ENCODE measurements at regions not wholly inside any gene's neighbourhood (a gene's known extent, or its start where the extent isn't known, plus 50 kb on each side); places are given as distances from the start of the nearest gene placed in this dataset.

DNA sequence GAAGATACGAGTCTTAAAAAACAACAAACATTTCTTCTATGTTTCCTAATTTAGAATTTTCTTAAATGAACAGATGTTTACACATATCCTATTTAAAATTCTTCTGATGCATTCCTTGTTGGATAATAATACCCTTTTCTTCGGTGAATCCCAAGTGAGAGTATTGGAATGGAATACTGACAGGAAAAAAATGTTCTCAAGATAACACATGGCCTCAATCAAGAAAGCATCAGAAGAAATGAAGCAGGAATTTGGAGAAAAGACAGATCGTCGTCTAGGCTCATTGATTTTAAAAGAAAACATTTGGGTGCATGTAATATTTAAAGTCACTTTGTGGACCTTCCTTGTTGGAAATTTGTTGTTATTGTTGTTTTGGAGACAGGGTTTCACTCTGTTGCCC, 196.9 kb upstream of the ANK2 start:
- DNase-seq = no peak

DNA sequence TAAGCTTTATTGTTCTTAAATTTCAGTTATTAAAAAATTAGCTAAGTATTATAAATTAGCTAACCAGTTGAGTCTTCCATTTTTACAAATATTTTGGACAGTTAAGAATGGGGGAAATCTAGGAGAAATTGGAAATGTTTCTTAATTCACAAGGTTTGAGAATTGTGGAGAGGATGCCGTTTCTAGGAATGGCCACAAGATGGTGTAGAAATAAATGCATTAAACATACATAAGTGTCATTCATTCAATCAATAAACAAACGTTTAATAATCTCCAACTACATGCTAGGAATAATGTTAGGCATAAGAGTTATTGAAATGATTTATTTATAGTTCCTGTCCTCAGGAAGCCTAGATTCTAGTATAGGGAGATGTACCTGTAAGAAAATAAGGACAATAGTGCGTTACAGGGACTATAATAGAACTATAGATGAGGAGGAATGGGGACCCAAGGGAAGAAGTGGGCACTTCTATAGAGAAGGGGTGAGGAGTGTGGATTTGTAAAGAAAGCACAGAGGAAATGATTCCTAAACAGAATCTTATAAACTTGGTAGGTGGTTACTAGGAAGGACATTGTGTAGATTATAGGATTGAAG, 195.7 kb upstream of the ANK2 start:
- no peak for DNase-seq

DNA sequence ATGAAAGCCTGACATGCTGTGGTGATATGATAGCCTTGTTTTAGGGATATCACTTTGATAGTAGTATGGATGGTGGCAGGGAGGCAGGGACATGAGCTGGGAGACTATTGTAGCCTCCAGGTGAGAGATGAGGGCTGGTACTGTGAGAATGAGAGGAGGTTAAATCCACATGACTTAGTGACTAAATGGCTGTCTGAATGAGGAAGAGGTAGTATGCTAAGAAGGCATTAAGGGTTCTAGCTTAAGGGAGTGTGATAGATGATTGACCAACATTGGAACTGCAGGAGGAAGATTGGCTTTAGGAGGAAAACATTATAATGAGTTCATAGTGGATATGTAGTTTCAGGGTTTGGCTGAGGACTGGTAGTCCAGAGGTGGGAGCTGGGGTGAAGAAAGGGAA, 195.0 kb upstream of the ANK2 start:
- no peak for DNase-seq

DNA sequence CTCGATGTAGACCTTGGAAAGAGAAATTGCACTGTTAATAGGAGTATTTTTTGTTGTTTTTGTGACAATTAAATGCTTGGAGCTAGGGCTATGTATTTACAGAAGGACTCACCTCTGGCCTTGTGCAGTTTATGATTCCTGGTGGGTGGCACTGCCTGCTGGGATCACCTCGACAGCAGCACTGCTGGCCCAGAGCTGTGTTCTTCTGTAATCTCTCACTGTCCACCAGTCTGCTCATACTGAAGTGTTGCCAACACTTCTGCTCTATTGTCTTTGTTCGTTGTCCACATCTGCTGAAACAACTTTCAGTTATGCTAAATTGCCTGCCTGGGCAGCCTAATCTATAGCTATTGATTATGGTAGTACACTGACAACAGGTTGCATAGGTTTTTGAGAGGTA, 194.4 kb upstream of the ANK2 start:
- DNase-seq = no peak

DNA sequence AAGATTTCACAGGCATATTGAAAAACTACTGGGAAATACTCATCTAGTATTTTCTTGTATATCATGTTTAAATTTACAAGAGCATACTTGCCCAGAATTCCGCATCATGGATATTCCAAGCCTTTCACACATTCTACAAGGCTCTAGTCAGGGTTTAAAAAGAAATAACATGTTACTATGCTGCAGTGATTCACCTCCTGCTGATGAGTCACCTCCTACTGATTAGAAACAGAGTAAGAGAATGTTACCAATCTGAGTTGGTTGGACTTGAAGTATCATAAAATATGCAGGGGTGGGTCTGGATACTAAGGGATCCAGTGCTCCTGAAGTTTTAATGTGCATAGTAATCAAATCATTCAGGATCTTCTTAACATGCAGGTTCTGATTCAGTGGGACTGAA, 192.0 kb upstream of the ANK2 start:
- no peak for DNase-seq

DNA sequence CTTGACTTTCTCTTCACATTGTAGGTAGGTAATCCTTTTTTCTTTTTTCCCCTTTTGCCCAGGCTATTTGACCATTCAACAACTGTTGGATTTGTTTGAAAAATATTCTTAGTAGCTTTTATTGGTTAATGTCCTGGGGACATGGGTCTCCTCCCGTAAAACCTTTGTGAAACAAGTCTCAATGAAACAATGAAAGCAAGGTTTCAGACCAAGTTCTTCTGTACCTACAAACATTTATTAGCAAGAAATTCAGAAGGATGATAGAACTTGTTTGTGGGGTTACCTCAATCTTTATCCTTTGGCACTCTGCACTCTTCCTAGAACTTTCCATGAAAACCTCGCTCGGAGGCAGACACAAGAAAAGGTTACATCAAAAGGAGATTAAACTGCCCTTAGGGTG, 190.7 kb upstream of the ANK2 start:
- DNase-seq = no peak

DNA sequence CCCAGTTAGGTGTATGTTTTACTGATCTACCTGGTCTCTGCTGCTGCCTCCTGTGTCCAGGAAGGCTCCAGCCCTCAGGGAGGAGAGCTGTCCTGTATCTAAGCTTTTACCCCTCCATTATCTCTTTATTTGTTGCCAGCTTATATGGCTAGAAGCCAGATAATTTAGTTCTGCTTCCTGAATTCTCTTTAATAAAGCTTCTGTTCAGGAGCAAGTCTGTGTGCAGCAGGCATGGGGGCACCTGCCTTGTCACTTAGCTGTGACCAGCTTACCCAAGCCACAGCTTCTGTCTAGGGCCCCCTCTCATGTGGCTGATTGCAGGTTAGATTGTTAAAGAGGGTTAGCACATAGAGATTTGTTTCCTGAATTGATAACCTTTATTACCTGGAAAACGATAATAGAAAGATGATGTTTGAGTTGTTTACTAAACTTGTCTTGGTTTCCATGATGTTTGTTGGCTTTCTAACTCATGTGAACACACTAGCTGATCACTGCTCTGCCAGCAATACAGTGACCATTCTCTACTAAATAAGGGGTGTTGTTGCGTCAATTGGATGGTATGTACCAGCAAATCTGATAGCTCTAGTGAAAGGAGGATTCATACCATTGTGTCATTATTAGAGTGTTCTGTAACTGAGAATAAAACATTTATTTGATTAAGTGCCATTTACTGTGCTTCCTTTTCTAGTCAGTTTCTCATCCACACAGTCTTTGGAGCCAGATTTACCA, 189.8 kb upstream of the ANK2 start:
- DNase-seq = no peak

DNA sequence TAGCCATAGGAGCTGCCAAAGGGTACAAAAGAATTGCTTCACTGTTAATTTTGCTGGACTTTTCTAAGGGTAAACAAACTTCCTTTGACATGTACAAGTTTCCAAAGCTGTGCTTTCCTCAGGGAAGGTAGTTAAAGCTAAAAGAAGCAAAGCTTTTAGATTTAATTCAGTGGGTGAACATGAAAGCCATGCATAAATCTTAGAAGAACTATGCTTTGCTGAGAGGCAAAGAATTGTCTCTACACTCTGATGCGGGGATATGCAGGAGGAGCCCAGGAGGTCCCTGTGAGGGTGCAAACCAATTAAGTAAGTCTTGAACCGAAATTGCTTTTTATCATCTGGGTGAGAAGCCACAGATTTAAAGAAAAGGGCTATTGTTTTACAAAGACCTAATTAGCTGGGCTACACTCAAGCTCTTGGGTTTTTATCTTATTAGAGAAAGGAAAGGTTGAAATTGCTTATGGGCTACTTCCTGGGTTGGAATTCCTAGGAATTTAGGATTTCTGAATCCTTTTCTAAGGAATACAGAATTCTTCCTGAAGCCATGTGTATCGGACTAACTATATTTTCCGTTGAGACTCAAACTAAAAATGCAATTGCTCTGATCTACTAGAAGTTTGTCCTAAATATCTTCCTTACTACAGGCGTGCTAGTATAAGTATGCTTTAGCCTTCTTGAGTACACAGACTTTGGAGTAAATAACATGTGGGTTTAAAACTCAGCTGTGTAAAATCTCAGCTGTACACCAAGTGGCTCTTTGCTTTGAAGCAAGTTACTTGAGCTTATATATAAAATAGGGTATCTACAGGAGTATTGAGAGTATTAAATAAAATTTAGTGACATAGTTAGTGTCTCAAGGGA, 188.4 kb upstream of the ANK2 start:
- no peak for DNase-seq

DNA sequence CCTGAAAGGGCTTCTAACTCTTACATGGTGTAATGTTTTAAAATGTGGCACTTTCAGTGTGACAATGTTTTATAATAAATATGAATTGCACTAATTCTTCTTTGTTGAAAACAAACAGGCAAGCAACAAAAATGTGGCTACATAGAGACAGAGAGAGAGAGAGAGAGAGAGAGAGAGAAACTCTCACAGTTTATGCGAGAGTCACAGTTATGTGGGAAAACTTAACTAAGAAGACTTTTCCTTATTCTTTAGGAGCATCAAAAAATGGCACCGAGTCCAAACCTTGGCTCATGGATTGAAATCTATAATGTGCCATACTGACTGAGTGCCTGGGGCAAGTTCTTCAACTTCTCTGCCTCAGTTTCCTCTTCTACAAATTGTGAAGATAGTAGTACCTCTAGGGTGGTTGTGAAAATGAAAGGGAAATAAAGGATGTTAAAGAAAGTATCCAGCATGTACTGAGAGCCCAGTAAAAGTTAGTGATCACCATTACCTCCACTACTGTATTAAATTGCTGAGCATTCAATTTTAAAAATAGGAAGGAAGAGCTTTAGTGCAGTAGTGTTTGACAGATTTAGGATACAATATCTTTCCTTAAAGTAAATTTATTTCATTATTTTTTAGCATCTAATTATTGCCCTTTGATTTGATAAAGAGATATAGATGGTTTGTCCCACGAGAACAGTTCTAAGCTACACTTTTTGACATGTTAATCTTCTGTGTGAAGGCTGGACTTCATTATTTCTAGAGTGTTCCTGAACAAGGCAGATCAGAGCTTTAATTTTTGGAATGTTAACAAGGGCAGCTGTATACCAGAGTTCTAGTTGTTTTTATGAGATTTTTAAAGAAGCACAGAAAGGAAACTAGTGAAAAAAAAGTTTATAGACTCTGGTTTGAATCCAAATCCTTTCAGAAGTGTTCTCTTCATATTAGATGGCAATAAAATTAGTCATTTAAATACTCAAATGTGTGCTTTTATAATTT, 187.5 kb upstream of the ANK2 start:
- no peak for DNase-seq

DNA sequence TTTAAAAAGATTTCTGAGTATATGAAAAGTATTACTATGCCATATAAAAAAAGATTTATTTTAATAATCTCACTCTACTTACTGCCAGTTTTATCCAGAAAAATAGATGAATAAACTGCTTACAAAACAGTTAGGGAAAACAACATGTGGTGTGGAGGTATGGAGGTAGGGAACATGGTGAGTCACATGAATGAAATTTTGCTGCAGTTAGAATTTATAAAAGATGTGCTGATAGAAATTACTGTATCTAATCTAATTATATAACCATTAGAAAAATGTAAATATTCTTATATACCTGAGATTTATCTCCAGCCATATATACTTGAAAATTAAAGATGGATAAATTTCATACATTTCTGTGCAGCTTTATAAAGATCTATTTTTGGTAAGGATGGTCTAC, 184.0 kb upstream of the ANK2 start:
- no peak for DNase-seq

DNA sequence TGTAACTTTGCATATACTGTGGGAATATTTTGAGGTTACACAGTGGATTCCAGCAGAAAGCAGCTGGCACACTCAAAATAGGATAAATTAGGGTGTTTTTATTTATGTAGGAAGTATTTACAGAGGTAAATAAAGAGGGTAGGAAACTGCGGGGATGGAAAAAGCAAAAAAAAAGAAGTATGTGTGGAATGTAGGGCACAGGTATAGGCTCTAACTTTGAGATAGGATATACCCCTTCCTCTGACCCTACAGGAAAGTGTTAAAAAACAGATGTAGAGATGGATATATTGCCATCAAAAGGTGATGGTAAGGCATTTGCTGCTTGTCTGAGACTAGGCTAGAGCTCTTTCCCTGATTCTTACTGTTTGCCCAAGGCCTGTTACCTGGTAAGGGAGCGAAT, 173.1 kb upstream of the ANK2 start:
- no peak for DNase-seq

DNA sequence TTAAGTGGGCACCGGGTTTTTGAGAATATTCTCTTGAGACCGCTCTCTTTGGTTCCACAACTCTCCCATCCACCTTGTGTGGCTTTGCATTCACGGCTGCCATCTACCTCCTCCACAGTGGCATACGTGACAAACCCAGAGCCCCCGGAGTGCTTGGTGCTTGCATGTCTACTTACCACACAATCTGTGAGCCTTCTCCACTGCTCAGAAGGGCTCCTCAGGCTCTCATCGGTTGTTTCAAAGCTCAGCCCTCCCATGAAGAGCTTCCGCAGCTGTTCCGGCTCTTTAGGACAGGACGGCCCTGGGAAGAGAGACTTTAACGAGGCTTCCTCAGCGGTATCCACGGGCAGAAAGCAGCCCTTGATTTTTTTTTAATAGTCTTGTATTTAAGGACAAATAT, 167.6 kb upstream of the ANK2 start:
- no peak for DNase-seq

DNA sequence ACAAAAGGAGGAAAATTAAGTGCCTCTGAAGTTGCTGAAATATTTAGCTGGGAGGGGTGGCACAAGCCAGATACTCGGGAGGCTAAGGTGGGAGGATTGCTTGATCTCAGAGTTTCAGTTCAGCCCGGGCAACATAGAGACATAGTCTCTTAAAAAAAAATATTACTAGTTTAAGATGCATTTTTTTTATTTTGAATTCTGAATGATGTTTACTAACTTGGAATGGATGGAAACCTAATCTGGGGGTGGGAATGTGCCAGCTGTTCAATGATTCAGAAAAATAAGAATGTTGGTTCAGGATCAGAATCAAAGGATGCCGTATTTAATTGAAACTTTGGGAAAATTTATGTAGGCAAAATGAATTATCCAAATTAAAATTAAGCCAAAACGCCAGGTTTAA, 167.2 kb upstream of the ANK2 start:
- no peak for DNase-seq

DNA sequence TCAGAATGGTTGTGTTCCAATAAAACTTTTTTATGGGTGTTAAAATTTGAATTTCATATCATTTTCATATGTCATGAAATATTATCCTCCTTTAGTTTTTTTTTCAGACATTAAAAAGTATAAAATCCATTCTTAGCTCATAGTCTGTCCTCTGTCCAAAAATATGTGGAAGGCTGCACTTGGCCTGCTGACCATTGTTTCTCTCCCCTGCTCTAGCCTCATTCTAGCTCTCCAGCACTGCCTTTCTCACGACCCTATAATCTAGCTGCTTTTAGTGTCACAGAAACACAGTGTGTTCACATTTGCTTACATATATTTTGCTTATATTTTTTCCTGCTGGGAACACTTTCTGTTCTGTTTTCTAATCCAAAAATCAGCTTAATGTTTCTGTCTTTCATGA, 165.0 kb upstream of the ANK2 start:
- no peak for DNase-seq

DNA sequence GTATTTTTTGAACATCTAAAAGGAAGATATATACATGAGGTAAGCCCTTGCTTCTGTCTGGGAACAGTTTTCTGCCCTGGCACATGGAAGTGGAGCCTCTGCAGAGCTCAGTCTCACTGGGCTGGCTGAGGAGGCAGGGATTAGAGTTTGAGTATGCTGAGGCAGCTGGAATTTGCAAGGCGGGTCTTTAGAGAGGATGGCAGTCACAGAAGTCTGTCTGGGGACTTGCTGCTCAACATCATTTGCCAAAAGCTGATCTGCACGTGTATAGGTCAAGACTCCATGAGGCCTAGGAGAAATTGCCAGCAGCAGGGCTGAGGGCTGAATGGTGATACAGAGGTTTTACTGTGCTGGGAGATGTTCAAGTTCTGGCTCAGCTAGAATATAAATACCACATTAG, 163.6 kb upstream of the ANK2 start:
- no peak for DNase-seq

DNA sequence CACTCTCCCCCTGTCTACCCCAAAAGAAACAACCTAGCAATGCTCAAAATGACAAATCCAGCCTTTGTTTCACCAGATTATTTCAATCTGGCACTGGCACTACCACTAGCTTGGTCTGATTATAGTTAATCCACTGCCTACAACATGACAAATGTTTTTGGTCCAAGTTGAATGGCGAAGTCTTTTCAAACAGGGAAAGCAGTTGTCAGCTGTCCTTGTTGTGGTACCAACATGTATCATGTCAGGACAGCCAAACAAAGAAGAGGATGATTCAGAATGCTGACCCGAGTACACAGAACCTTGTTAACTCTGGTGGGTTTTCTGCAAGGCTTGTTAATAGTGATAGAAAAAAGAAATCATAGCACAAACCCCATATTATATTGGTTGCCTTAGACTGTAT, 160.8 kb upstream of the ANK2 start:
- DNase-seq = no peak

DNA sequence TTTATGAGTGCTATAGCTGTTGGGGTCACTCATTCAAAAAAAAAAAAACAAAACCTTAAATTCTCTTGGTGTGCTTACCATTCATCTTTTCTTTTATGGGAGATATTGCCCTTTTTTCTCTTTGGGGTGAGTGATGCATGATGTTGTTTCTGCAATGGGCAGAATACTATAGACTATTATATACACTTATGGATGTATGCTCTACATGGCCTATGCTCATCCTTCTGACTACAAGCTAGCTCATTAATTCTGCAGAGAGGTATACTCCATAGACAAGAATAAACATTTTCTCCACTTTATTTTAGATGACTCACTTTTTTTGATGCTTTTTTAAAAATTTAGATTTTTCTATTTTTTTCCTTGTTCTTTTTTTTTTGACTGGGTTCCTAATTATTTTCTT, 160.3 kb upstream of the ANK2 start:
- DNase-seq = no peak

DNA sequence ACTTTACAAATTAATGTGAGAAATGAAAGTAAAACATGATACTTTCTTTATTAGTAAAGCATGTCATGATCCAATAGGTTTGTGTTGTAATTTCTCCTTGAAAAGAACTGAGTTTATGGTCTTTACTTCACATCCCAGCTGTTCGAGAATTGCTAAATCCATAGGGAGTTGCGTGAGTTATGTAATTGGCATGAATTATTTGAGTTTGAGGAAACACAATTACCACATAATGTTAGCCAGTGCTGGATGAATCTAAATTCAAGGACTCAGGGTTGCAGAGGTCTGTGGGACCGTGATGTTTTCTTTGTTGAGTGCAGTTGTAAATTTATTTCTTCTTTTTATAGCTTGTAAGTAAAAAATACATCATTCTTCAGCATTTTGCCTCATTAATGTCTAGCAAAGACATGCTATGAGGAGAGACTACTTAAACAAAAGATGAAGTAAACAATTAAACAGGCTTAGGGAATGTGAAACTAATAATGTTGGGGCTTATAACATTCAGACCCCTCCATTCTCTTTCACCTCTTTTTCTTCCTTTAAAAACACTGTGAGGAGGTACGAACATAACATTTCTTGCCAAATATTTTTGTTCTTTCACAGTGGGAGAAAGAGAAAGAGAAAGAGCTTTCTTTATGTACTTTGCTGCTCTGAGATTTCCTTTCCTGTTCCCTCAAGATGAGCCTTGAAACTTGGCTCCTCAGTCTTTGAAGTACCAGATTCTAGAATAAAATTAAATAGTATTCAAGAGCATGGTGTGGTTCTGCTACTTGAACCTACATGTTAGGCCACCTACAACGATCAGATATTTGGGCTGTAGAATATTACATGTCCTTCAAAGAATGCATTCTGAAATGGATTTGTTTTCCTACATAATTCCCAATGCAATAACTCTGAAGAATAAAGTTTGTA, 159.6 kb upstream of the ANK2 start:
- DNase-seq = no peak

DNA sequence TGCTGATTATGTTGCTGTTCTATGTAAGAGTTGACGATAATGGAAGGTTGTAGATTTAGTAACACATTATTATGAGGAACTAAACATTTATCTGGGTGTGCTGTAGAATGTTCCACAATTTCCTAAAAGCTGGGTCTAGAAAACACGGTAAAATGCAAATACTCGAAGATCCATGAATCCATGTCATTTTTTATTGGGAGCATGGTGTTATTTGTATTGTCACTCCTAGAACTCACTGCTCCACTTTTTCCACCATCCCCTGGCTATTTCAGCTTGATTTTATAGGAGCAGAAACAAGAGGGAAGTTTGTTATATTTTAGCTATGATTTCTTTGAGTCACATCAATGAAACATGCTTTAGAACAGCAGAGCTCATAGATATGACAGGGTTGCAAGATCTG, 155.0 kb upstream of the ANK2 start:
- no peak for DNase-seq

DNA sequence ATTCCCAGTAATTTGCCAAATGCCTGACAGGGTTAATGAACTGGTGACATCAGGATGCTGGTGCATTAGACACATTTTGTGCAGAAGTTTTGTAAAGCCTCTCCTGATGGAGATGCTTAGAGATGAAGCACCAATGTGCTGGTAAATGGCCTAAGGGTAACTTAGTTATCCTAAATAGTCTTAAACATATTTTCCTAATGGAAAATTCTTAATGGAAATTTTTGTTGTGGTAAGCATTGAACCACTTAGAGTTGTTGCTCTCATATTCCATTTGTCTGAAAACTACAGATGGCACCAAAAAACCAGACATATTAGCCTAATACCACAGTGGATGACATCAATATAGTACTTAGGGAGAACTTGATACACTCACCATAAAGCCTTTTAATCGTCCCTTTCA, 154.5 kb upstream of the ANK2 start:
- no peak for DNase-seq

DNA sequence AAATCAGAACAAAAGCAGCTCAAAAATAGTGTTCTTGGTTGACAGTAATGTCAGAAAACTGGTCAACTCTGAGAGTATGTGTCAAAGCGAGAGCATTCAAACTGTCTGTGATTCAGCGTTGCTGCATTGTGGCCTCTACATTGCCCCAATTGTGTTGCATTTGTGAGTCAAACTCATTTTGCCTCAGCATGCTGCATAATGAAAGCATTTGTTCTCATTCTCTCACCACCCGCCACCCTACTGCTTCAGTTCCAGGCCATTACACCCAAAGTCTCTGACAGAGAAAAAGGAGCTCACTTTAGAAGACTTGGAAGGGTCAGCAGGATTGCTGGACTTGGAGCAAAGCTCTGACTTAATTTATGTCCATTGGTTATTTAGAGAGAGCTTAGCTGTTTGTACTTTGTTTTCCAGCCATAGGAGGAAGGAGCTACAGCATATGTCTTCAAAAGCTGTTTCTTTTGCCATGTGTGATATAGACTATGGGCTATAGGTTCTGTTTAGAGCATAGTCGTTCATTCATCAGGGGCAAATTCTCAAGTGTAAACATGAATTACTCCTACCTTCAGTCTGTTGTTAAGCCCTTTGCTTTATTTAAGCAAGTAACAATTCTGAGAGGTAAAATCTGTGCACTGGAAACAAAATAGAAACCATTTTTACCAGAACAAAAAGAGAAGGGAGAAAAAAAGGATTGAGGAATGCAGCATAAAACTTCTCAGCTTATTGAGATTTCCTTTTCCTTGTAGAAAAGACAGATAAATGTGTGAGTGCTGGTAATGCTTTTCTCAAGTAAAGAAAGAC, 153.4 kb upstream of the ANK2 start:
- no peak for DNase-seq
